22Rv1 (cell line): ENCODE measurements at regions not wholly inside any gene's neighbourhood (a gene's known extent, or its start where the extent isn't known, plus 50 kb on each side); places are given as distances from the start of the nearest gene placed in this dataset.

ENCODE experiments used
- ZFX ChIP-seq: fragments of 450-650 bp; IDR thresholded peaks from 2 replicates; pipeline ENCODE4 v1.6.1; 2017; ENCODE audit warnings: antibody characterized with exemption, borderline replicate concordance
- TF ChIP-seq, protein P1 (sequence below): fragments of 450-650 bp; IDR thresholded peaks from 2 replicates; pipeline ENCODE4 v1.5.1; 2017; ENCODE audit warnings: mild to moderate bottlenecking

DNA sequence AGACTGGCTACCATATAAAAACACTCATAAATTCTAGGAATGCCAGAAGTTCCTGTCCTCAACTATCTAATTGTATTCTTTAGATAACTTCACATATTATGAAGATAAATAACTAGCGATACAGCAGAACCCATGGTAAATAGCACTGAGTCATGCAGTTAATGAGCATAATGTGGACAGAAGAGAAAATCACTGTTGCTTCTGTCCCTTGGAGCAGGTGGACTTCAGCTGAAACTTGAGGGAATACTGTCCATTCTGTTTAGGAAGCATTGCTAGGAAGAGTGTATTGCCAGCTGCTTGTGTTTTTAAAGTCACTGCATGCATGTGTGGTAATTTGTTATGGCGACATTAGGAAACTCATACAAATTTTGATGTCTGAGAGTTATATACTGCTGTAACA, 854.4 kb downstream of the LTN1 start:
- TF ChIP-seq, protein P1, sequence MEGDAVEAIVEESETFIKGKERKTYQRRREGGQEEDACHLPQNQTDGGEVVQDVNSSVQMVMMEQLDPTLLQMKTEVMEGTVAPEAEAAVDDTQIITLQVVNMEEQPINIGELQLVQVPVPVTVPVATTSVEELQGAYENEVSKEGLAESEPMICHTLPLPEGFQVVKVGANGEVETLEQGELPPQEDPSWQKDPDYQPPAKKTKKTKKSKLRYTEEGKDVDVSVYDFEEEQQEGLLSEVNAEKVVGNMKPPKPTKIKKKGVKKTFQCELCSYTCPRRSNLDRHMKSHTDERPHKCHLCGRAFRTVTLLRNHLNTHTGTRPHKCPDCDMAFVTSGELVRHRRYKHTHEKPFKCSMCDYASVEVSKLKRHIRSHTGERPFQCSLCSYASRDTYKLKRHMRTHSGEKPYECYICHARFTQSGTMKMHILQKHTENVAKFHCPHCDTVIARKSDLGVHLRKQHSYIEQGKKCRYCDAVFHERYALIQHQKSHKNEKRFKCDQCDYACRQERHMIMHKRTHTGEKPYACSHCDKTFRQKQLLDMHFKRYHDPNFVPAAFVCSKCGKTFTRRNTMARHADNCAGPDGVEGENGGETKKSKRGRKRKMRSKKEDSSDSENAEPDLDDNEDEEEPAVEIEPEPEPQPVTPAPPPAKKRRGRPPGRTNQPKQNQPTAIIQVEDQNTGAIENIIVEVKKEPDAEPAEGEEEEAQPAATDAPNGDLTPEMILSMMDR, result no peak
- no peak for TF ChIP-seq ZFX
